Effector CD4-positive, alpha-beta T cell (primary cell): ENCODE measurements at regions not wholly inside any gene's neighbourhood (a gene's known extent, or its start where the extent isn't known, plus 50 kb on each side); places are given as distances from the start of the nearest gene placed in this dataset.

Source experiments
- DNase-seq: peaks from one replicate; pipeline ENCODE4 v3.0.0-alpha.2; 2020

DNA sequence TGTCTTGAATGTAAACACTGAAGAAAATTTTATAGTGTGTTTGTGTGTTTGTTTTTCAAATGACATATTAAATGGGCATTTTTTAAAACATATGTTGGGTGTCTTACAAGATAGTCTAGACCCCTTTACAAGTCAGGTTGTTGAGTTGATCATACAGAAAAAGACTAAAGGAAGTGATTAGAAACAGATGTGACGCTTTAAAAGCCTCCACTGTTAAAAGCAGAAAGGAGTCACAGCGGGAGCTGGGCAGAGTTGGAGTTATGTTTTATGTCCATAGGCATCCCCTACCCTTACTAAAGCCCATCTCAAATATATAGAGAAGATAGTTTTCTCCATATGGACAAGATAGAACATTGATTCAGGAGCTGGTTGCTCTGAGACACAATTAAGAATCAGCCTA is 393.9 kb downstream of the PLPP3 start:
- DNase-seq = no peak

DNA sequence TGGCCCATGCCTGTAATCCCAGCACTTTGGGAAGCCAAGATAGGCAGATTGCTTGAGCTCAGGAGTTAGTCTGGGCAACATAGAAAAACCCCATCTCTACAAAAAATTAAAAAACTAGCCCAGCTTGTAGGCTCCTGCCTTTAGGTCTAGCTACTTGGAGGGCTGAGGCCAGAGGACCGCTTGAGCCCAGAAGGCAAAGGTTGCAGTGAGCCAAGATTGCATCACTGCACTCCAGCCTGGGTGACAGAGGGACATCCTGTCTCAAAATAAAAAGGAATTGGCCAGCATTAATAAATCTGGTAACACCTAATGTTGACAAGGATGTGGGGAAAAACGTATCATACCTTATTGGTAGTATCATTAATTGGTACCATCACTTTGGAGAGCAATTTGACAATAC is 396.2 kb downstream of the PLPP3 start:
- no peak for DNase-seq

DNA sequence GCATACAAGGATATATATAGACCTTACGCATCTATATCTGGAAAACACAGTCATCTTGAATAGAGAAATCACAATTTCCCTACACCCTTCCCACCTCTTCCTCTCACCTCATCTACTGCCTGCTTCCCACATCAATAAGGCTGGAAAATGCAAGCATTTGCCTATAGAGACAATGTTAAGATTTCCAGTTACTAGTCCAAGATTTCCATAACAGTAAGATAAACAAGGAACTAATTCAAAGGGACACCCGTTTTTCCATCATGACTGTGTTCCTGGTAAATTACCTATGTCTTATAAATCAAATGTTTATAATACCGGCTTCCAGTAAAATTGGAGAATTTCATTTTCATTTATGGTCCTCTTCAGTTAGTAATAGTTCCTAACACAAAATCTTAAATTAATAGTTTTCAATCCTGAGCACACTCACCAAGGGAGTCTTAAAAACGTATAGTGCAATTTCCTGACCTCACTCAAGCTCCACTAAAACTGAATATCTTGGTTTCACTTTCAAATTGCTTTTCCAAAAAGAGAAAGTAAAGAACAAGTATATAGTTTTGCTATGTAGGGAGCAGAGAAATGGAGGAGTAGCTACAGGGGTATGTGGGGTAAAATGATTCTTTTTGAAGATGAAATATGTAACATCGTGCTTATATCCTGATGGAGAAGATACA is 398.7 kb downstream of the PLPP3 start:
- DNase-seq = no peak

DNA sequence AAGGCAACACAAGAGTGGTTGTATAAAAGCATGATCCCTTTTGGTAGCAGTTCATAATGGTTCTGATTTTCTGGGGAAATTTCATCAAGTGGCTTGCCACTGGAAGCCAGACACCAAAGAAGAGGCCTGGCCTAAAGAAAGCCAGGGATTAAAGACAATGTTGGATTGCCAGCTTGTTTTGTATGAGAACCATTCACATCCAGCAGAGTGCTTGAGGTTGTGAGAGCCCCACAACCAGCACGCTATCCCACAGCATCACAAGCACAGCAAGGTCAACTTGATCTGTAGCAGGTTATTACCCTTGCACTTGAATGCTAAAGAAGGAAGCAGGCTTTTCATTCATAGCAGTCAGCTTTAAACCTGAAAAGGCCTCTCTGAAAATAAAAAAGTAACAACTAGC is 399.8 kb downstream of the PLPP3 start:
- DNase-seq = no peak

DNA sequence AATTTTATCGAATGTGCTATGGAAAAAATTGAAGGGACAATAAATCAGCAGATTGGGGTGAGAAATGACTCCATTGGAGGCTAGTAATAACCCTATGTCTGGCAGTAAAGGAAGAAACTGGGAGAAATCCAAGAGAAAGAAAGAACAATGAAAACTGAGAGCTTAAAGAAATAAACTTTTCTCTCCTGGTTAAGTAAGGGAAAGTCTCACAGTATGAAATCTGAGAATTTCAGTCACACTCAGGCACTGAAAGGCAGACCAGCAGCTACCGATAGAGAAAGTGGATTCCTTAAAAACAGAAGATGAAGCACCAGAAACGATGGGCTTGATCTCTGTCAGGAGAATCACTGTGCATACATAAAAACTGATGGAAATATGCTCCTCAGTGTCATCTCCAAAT is 404.2 kb downstream of the PLPP3 start:
- DNase-seq = no peak

DNA sequence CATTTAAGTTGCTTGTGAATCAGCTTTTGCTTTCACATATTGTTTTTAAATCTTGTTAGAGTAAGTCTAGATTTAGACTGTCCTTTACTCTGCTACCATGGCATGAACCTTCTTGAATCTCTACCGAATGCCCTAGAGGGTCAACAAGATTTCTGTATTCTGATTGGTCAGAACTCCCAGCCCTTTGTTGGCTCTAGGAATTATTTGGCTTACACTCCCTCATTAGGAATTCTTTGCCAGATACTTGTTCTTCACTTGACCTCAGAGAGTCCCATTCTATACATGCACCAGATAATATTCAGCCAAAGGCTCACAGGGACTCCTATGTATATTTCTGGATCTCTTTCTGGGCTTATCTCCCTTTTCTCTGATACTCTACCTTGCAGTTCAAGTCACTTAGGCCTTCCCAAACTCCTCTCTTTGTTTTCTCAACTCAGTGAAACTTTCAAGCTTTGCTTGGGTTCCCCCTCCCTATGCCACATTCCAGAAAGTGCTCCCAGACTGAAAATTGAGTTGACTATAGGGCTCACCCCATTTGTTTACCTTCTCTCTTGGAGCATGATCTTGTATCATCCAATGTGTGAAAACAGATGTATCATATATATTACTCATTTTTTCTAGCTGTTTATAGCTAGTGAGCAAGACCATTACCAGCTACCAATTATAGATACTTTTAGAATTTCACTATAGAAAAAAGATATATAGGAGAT is 405.0 kb downstream of the PLPP3 start:
- DNase-seq = no peak

DNA sequence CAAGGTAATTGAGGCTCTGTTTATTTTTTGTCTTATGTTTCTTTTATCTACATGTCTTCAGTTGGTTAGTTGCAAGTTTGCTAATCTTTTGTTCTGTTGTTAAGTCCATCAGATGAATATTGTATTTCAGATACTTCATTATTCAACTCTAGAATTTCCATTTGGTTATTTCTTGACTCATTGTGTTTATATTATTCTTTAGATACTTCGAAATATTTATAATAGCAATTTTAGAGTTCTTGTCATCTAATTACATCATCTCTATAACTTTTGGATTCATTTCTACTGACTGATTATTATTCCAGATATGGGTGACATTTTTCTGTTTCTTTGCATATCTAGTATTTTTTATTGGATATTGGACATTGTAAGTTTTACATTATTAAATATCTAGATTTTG is 405.6 kb downstream of the PLPP3 start:
- DNase-seq = no peak

DNA sequence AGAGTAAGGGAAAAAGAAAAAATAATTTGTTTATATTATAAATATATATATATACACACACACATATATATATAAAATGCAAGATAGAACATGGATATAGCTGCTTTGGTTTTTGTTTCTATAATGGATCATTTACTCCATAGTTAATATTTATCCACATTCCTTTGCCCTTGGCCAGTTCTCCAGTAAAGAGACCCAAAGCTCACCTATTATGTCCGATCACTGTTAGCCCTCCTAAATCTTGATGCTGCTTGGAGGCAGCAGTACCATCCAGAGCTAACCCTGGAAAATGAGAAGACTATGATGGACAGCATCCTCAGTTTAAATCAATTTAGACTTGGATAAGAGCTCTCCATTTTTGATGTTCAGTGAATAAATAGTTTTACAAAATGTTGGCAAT is 407.7 kb downstream of the PLPP3 start:
- DNase-seq = no peak

DNA sequence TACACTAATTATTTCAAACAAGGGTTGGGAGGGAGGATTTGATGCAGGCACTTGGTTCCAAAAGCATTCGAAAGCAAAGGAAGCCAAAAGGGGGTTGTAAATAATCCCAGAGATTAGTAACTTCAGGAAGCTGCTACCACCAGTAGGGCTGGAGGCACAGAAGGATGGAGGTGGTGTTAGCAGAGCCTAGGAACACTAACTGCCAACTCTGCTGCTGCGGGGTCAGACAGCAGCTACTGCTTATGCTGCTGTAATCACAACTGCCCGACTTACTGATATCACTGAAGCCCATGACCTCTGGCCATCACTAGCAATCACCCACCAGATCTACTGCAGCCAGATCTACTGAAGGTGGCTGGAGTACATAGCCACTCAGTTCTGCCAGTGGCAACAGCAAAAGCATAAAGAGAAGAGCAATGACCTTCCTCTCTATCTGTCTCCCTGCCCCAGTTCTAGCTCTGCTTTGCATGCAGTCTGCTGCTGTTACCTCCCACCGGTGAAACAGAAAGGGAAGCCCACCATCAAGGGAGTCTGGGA is 408.5 kb downstream of the PLPP3 start:
- DNase-seq = no peak

DNA sequence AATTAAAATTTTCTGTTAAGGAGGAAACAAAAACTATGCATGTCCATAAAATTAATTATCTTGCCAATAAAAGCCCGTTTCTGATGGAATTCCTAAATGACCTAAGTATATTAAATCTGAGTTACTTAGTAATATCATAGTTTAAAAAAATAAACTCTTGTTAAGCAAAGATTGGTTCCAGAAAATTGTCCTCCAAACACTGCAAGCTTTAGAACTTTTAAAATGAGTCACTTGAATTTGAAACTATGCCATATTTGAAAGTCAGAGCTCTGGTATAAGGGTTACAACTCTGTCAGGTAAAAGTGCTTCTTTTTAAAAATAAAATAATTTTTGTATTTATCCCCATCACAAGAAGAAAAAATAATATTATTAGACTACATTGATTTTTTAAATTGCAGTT is 409.5 kb downstream of the PLPP3 start:
- no peak for DNase-seq

DNA sequence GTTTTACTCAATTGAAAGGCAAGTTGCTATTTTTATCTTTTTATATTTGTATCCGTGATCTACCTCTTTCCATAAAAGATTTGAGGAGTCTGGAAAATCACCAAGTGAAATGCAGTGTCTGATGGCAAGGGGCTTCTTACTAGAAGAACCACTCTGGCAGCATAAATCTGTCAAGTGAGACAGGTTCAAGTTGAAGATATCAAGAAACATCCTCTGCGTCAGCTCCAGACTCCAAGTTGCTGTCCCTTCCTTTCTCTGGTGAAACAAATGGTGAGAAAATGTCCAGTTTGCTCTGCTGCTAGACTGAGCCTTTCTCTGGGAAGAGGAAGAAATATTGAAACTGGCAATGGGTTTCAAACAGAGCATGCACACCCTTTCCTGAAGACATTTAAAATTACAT is 411.2 kb downstream of the PLPP3 start:
- DNase-seq = no peak

DNA sequence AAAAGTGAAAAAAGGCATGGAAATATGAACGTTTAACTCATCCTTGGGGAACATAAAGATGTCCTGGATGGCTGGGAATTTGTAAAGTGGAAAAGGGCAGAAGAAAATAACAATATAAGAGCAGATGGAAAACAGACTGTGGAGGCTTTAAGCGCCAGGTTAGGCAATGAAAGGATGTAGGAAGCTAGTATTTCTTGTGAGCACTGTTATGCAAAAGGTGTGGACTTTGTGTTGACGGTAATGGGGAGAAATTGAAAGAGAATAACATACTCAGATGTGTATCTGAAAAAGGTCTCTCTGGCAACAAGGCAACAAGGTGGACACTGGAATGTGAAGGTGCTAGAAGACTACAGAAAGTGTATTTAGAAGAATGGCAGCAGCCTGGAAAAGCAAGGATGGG is 411.8 kb downstream of the PLPP3 start:
- no peak for DNase-seq

DNA sequence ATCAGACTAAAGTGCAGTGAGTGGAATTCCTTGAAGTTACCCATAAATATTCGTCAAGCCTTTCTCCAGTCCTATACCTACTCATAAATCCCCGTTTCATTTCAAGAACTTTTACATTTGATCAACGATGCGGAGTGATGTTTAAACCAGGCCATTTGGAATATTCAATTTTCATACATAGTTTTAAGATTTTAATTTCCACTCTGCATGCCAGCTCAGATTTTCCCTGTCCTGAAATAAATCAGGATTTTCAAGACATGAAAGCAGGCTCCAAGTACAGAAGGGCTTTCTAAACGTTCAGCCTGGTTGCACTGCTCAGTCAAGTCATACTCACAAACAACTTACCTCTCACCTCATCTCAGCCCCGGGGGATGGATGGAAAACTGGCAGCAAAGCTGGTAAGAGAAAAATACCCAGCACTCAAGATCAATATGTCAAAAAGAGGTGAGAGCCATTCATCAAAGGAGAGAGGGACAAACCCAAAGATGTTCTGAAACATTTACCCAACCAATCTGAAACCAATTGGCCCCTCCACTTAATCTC is 418.5 kb downstream of the PLPP3 start:
- DNase-seq = no peak

DNA sequence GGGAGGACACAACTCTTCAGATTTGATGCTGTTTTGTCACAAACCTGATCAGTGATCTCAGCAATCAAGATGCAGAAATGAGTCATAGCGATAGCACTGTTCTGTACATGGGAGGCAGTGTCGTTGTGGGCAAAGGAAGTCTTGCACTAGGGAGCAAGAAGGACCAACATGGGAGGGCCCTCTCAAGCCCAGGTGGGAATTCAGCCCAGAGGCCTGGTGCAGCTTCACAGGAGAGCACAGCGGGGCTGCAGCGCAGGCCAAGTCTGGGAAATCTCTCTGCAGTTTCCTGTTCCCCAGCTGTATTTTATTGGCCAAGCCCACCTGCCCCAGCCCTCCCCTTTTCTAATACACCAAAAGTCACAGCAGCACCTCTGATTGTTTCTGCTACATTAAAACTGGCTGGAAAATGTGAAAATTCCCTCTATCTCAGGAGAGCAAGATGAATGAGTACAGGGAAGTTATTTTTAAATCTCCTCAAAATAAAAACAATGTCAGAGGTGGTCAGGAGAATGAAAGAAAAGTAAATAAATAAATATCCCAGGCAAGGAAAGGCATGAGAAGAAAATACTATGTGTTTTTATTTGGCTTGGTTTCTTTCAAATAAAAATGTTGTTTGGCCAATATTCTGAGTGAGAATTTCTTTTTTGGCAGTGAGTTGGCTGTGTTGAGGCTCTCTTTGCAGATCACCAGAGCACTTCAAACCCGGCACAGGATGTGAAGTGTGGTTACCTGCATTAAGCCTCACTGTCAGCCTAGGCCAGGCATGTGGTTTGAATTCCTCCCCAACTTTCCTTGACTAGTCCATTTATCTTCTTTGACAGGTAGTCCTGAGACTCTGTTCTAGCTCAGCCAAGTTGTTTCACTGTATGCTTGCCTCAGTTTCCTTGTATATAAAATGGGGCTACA is 422.1 kb downstream of the PLPP3 start:
- no peak for DNase-seq

DNA sequence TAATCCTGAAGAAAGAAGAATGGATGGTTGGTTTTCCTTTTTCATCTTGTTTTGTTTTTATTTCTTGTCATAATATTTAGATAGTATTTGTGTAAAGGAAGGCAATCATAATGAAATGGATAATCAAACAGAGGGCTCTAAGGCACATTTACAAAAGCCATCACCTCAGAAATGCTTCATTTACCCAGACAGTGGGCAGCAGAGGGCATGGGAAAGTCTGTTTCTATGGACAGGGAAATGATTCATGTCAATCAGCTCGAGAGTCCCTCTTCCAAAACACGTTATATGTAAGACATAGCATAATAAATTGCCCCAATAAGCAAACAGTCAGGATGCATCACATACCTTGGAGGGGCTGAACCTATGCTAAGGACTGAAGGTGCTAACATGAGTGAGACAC is 426.1 kb downstream of the PLPP3 start:
- no peak for DNase-seq

DNA sequence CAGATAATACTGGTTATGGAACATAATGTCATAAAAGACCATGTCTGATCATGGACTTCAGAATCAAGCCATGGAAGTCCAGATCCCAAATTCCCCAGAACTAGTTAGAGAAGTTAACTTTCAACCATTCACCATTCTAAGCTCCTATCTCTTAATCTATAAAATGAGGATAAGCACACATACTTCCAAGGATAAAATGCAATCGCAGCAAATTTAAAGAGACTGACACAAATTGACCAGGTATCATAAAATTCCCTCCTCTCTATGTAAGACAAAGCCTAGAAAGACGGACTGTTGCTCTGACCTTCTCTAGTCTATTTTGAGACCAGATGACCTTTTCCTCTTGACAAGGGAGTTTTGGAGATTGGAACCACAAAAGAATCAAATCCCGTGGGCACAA is 426.7 kb downstream of the PLPP3 start:
- DNase-seq = no peak

DNA sequence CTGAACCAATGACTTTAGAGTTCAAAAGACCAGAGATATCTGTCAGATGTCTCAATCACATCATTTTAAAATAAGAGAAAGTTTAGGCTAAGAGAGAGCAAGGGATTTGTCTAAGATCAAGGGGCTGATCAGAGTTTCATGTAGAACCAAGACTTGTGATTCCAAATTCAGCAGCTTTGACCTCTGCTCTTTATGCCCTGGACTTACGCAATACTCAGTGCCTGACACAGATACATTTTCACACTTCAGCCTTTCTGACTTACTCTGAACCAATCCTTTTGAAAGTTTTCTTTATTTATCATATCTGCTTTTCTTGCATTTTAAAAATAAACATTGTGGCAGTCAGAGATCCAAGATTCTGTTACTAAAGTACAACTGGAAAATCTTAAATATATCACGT is 428.0 kb downstream of the PLPP3 start:
- no peak for DNase-seq

DNA sequence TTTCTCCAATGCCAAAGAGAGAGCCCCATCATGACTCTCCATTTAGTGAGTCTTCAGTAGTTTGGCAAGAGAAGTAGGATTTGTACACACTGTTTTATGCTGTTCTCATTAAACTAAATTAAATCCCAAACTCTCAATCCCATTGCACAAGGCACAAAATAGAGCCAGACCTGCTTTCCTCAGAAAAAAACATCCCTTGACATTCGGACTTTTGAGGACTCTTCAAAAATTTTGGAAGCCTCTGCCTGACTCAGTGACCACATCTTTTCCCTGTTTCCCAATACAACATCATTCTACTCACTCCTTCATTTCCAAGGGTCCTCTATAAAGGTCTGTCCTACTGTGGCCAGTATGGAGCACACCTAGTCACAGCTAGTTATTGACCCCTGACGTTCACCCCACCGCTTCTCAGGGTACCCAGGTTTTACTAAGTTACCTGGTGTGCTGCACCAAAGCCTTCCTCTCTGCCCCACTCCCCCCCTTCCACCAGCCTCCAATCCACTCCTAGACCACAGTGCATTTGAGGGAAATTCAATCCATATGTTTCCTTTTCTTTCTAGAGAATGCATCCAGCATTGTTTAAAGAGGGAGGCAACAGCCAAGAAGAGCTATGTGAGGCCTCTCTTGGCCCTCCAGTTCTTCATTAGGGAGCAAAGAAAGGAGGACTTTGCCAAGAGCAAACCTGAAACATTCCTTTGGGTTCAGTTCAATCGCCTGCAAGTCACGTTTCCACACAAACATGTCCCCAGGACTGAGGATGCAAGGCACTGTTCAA is 428.7 kb downstream of the PLPP3 start:
- DNase-seq = no peak

DNA sequence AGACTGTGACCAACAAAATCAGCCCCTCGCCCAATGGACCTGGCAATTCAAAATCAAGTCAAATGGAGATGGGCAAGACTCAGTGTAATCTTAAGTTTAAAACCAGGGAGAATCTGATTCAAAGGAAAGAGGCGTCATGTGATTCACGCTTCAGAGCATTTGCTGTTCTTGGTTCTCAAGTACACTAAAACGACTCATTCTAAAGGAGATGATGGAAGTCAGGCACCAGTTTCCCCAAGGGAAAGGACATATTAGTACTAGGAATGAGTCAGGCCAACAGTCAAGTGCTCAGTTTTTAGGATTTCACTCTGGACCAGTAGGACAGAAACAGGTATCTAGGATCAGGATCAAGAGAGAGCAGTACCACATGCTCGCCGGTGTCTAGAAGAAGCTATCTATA is 429.6 kb downstream of the PLPP3 start:
- DNase-seq = no peak

DNA sequence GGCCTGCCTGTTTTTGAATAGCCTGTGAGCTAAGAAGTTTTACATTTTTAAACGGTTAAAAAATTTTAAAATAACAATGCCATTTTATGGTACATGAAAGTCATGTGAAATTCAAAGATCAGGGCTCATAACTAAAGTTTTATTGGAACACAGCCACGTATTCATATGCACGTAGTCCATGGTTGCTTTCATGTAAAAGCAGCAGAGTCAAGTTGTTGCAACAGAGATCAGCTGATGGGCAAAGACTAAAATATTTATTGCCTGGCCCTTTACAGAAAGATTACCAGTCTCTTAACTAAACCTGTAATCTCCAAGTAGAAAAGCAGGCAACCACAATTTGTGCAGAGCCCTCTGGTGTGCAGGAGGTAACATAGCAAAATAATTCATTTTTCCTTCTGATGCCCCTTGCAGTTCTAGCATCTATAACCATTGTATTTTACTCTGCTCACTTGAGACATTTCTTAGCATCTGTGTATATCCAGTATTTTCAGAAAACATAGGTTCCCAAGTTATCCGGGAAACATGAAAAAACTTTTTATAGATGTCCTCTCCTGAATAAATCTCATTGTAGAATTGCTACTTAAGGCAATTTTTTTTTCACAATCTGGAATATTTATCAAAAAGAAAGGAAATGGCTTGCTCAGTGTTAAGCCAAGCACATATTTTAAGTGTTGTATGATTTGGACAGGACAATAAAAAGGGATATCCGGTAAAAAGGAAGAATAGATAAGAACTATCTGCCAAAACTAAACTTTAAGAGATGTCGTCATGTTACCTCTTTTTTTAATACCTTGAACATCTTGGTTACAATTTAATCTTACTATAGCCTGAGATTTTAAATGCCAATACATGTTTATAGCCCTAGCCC is 430.8 kb downstream of the PLPP3 start:
- DNase-seq = no peak

DNA sequence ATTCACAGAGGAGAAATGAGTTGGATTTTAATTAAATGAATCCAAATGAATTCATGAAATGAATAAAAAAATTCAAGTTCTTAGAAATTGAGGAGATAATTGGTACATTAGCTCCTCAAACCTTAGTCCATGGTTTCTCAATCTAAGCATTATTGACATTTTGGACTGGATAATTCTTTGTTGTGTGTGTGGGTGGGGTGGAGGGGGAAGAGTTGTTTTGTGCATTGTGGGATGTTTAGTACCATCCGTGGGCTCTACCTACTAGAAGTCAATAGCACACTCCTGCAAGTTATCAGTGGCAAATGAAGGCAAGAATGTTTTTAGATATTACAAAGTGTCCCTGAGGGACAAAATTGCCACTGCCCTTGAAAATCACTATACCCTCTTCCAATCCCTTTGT is 431.9 kb downstream of the PLPP3 start:
- no peak for DNase-seq
